Mesothelial cell of epicardium (in vitro differentiated cells): ENCODE measurements at regions not wholly inside any gene's neighbourhood (a gene's known extent, or its start where the extent isn't known, plus 50 kb on each side); places are given as distances from the start of the nearest gene placed in this dataset.
"Not testable (repeated sequence)": the region's sequence is repeated elsewhere in the genome, so short reads cannot be mapped to it uniquely, and the experiment has no call there.

Experiments used
- DNase-seq, 2 experiments: peaks; one replicate each; pipeline ENCODE4 v3.0.0; 2021; ENCODE audit warnings: low spot score in 2 of 2; ENCODE audit not compliant: unreplicated experiment in 2 of 2
- H3K27ac Mint-ChIP-seq: 2 replicates; pipeline ENCODE4 v1.8.0; 2021; ENCODE audit warnings: mixed read lengths
- H3K27me3 Mint-ChIP-seq: 2 replicates; pipeline ENCODE4 v1.8.0; 2021; ENCODE audit warnings: low read depth, mixed read lengths
- H3K36me3 Mint-ChIP-seq: 2 replicates; pipeline ENCODE4 v1.8.0; 2021; ENCODE audit warnings: mixed read lengths
- H3K4me1 Mint-ChIP-seq: 2 replicates; pipeline ENCODE4 v1.8.0; 2021; ENCODE audit warnings: mixed read lengths
- H3K4me3 Mint-ChIP-seq: 2 replicates; pipeline ENCODE4 v1.8.0; 2021; ENCODE audit warnings: mild to moderate bottlenecking, moderate library complexity, mixed read lengths
- H3K9me3 Mint-ChIP-seq: 2 replicates; pipeline ENCODE4 v1.8.0; 2021; ENCODE audit warnings: mixed read lengths
- CTCF ChIP-seq: fragments of 200-600 bp; sonication (generic); IDR thresholded peaks from one replicate; pipeline ENCODE4 v1.5.0; 2021; ENCODE audit warnings: antibody characterized with exemption; ENCODE audit not compliant: unreplicated experiment

DNA sequence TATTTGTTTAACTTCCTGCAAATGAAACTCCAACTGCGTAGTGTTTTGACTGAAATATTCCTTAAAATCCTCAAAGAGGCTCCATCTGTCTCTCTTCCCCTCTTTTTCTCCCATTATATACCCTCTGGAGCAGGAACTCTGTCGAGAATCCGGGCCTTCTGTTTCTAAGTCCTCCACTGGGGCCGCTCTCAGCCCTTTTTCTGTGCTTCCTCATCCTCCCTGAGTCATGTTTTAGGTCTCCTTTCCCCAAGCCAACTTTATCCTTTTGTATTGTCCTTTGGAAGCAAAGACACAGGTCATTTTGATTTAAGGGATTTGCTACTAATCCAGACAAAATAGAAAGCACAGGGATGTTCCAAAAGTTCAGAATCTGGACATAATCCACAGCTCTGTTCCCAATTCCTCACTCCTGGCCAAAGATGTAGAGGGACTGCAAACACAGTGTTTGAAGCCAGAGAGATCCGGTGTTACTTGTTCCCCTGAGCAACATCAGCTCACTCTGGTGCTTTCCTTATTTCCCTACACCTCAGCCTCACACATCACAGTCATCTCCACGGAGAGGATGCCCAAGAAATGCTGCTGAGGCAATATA lies 131.0 kb upstream of the KLF3 start:
- H3K27me3 Mint-ChIP-seq: no peaks in the 10 kb centered on the region
- peak overlapping the region; percentile 57 for H3K27ac Mint-ChIP-seq
- H3K4me1 Mint-ChIP-seq: peaks cover 9% of the 10 kb centered on the region
- H3K4me3 Mint-ChIP-seq: no peak overlapping the region
- H3K9me3 Mint-ChIP-seq: peaks cover 4% of the 10 kb centered on the region
- no peak for TF ChIP-seq CTCF
- DNase-seq: no peak
- no peaks in the 10 kb centered on the region for H3K36me3 Mint-ChIP-seq

GRCh38 chr4:38534344-38535045 lies 129.5 kb upstream of the KLF3 start:
- H3K4me3 Mint-ChIP-seq: no peak overlapping the region
- H3K9me3 Mint-ChIP-seq: peaks cover 4% of the 10 kb centered on the region
- H3K27ac Mint-ChIP-seq: no peak overlapping the region
- peaks cover 9% of the 10 kb centered on the region for H3K4me1 Mint-ChIP-seq
- H3K36me3 Mint-ChIP-seq: no peaks in the 10 kb centered on the region
- TF ChIP-seq CTCF: no peak
- H3K27me3 Mint-ChIP-seq: no peaks in the 10 kb centered on the region
- DNase-seq: no peak

- not testable (repeated sequence) for H3K4me1 Mint-ChIP-seq, H3K9me3 Mint-ChIP-seq, H3K27ac Mint-ChIP-seq, H3K36me3 Mint-ChIP-seq, DNase-seq, H3K4me3 Mint-ChIP-seq, H3K27me3 Mint-ChIP-seq
Measured at GRCh38 chr4:38535071-38535470, 128.9 kb upstream of the KLF3 start.

- H3K9me3 Mint-ChIP-seq: peaks cover 4% of the 10 kb centered on the region
- H3K4me3 Mint-ChIP-seq: no peak overlapping the region
- peaks cover 9% of the 10 kb centered on the region for H3K4me1 Mint-ChIP-seq
- no peak overlapping the region for H3K27ac Mint-ChIP-seq
- no peak for TF ChIP-seq CTCF
- no peak for DNase-seq
- H3K27me3 Mint-ChIP-seq: no peaks in the 10 kb centered on the region
- no peaks in the 10 kb centered on the region for H3K36me3 Mint-ChIP-seq
Measured at GRCh38 chr4:38535717-38536116, 128.3 kb upstream of the KLF3 start.

DNA sequence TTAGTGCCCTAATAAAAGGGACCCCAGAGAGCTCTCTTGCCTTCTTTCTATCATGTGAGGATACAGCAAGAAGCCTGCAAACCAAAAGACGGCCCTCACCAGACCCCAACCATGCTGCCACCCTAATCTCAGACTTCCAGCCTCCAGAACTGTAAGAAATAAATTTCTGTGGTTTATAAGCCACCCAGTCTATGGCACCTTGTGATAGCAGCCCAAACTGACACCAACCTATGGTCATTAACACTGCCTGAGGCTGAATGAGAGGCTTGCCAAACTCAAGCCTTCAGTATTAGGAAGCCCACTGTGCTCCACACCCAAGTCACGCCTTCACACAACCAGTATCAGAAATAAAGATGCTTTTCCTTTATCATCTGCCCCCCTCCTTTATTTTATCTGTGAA lies 127.3 kb upstream of the KLF3 start:
- Mint-ChIP-seq H3K27ac (no peak overlapping the region), H3K9me3 (peaks cover 4% of the 10 kb centered on the region), H3K27me3 (no peaks in the 10 kb centered on the region), H3K4me1 (peaks cover 4% of the 10 kb centered on the region), H3K4me3 (no peak overlapping the region), H3K36me3 (no peaks in the 10 kb centered on the region)
- no peak for DNase-seq
- TF ChIP-seq CTCF: no peak

DNA sequence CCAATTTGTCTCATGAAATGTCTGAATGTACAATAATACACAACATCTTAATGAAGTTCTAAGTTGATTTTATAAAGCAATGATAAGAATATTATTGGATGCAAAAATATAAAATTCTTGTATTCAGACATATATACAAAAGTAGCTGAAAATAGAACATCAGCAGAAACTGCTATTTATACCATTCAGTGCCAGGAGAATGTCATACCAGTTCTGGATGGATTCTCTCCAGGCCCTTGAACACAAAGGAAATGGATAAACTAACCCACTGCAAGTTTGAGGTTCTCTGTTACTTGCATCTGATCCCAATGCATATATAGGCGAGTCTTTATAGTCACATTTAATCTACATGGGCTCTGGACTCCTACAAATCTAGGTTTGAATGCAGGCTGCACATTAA lies 126.3 kb upstream of the KLF3 start:
- Mint-ChIP-seq H3K27ac (no peak overlapping the region), H3K4me3 (no peak overlapping the region), H3K27me3 (no peaks in the 10 kb centered on the region), H3K4me1 (peaks cover 4% of the 10 kb centered on the region), H3K36me3 (no peaks in the 10 kb centered on the region), H3K9me3 (peaks cover 4% of the 10 kb centered on the region)
- TF ChIP-seq CTCF: no peak
- DNase-seq: no peak
